VCaP (cell line): ENCODE measurements at regions not wholly inside any gene's neighbourhood (a gene's known extent, or its start where the extent isn't known, plus 50 kb on each side); places are given as distances from the start of the nearest gene placed in this dataset.
A peak's percentile ranks its signal among the peaks of the same experiment; 100 is the strongest.

Experiments used
- H3K27ac ChIP-seq: fragments of 450-650 bp; 2 replicates; pipeline ENCODE4 v1.5.1; 2017
- TF ChIP-seq, protein P1 (sequence below): fragments of 450-650 bp; conservative IDR thresholded peaks from 2 replicates; pipeline ENCODE4 v1.5.1; 2017; ENCODE audit warnings: mild to moderate bottlenecking, moderate library complexity

DNA sequence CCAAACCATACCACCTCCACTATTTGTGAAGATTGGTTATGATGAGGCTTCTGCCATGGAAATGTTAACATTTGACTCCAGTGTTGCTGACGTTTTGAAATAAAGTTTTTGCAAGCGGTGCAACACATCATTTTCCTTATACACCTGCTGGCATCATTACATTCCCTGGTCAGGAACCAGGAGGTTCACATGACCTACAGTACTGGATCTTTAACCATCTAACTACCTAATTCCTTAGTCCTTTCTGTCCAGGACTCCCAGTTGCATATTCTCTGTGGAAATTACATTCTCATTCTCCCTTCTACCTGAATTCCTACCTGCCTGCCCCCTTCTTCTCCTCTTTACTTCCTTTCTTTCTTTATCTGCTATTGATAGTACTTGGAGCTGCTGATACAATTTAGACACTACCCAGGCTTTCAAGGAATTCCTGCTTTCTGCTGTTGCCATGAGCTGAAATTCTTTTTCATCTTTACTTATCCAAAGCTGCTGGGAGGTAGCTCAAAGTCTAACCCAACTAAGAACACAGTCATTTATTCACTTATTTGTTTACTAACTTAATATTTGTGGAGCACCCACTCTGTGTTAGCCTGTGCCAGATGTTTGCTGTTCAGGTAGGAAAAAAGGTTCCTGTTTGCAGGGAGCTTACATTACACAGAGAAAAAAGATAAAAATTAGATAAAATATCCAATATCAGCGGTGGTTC, 144.2 kb downstream of the EDEM1 start:
- TF ChIP-seq, protein P1, sequence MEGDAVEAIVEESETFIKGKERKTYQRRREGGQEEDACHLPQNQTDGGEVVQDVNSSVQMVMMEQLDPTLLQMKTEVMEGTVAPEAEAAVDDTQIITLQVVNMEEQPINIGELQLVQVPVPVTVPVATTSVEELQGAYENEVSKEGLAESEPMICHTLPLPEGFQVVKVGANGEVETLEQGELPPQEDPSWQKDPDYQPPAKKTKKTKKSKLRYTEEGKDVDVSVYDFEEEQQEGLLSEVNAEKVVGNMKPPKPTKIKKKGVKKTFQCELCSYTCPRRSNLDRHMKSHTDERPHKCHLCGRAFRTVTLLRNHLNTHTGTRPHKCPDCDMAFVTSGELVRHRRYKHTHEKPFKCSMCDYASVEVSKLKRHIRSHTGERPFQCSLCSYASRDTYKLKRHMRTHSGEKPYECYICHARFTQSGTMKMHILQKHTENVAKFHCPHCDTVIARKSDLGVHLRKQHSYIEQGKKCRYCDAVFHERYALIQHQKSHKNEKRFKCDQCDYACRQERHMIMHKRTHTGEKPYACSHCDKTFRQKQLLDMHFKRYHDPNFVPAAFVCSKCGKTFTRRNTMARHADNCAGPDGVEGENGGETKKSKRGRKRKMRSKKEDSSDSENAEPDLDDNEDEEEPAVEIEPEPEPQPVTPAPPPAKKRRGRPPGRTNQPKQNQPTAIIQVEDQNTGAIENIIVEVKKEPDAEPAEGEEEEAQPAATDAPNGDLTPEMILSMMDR, result no peak
- peak overlapping the region; percentile 40 for H3K27ac ChIP-seq

DNA sequence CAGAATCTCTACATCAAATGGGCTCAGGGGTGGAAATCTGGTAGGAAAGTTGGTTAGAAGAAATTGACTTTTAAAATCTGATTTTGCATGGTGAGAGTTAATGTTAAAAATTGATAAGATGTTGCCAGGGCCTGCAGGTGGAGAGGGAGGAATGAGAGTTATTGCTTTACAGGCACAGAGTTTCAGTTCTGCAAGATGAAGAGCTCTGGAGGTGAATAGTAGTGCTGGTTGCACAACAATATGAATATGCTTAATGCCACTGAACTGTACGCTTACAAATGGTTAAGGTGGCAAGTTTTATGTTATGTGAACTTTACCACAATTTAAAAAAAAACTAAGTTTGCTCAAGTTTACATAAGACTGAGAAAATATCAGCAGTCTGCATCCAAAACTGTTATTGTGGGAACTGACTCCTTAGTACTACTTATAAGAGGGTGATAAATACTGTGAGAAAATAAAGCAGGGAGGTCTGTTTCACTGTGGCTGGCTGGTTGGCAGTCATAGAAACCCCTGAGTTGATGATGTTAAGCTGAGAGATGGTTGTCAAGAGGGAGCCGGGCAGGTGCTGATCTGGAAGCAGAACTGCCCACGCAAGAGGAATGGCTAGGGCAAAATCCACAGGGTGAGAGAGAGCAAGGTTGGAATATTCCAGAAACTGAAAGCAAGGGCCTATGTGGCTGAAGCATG, 144.9 kb downstream of the EDEM1 start:
- H3K27ac ChIP-seq, result peak overlapping the region; percentile 40
- TF ChIP-seq, protein P1, result no peak

- no peak overlapping the region for H3K27ac ChIP-seq
- TF ChIP-seq, protein P1, result no peak
Measured at GRCh38 chr3:5339967-5340535, 152.5 kb downstream of the EDEM1 start.

GRCh38 chr3:5341610-5342009, 154.1 kb downstream of the EDEM1 start:
- TF ChIP-seq, protein P1, result no peak
- no peak overlapping the region for H3K27ac ChIP-seq

- peak overlapping the region; percentile 79 for H3K27ac ChIP-seq
- TF ChIP-seq, protein P1, result no peak
Measured at GRCh38 chr3:5343459-5343858, 156.0 kb downstream of the EDEM1 start.

DNA sequence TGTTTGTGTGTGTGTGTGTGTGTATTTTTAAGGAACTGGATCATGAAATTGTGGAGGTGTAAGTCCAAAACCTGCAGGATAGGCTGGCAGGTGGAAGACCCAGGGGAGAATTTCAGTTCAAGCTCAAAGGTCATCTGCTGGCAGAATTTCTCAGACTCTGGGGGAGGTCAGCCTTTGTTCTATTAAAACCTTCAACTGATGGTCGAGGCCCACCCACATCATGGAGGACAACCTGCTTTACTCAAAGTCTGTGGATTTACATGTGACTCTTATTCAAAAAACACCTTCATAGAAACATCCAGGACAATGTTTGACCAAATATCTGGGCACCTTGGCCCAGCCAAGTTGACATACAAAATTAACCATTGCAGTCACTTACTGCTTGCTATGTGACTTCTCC, 157.2 kb downstream of the EDEM1 start:
- TF ChIP-seq, protein P1, result no peak
- H3K27ac ChIP-seq, result peak overlapping the region; percentile 79

GRCh38 chr3:5347486-5347885, 160.0 kb downstream of the EDEM1 start:
- TF ChIP-seq, protein P1, result no peak
- H3K27ac ChIP-seq, result peak overlapping the region; percentile 79
